Ovary (tissue), 7 donors: ENCODE measurements at regions not wholly inside any gene's neighbourhood (a gene's known extent, or its start where the extent isn't known, plus 50 kb on each side); places are given as distances from the start of the nearest gene placed in this dataset.

Experiments
- DNase-seq, 5 donors: peaks; one replicate each; pipeline ENCODE4 v3.0.0-alpha.2; 2019 to 2020
- H3K27ac ChIP-seq, 2 donors: fragments of 200-600 bp; one replicate each; pipeline versions ENCODE4 v1.5.1 to v1.8.0; 2019 to 2022
- H3K27me3 ChIP-seq: fragments of 200-600 bp; one replicate; pipeline ENCODE4 v1.8.0; 2022
- H3K36me3 ChIP-seq: fragments of 200-600 bp; sonication (generic); one replicate; pipeline ENCODE4 v1.5.1; 2019
- H3K4me1 ChIP-seq: one replicate; pipeline ENCODE4 v1.8.1; 2013; ENCODE audit warnings: mild to moderate bottlenecking, moderate library complexity; ENCODE audit not compliant: insufficient read depth
- H3K4me3 ChIP-seq: fragments of 200-600 bp; sonication (generic); one replicate; pipeline ENCODE4 v1.5.1; 2017
- H3K9me3 ChIP-seq, 2 donors: fragments of 200-600 bp in 1 of 2; sonication (generic) in 1 of 2; one replicate each; pipeline versions ENCODE4 v1.5.1 to v1.8.1; 2013 to 2019; ENCODE audit warnings: mild to moderate bottlenecking in 1 of 2, moderate library complexity in 1 of 2
- EP300 ChIP-seq: sonication (generic); formaldehyde crosslinking; IDR thresholded peaks from one replicate; pipeline ENCODE4 v1.6.1; 2017; ENCODE audit warnings: antibody characterized with exemption
- POLR2A ChIP-seq: fragments of 450-650 bp; IDR thresholded peaks from one replicate; pipeline ENCODE4 v1.6.1; 2017; ENCODE audit warnings: antibody characterized with exemption, mild to moderate bottlenecking, moderate library complexity
- WGBS, 3 donors: extraction: QIAGEN DNeasy Blood & Tissue Kit in 1 of 3; methylation state at CpG; one replicate each; pipeline versions ENCODE4 v1.1.5 to v1.1.7; 2013 to 2017; 5-methylcytosine and 5-hydroxymethylcytosine counted together
- intact Hi-C, 4 donors: fragments of 100-400 bp; cut with DNase I; formaldehyde crosslinking; loops; one replicate each; pipeline versions ENCODE4 v1.11.0 to v1.15.1; 2022 to 2023
- TF ChIP-seq, protein P1 (sequence below), 3 donors: fragments of 450-650 bp in 2 of 3; fragments of 200-600 bp in 1 of 3; IDR thresholded peaks; one replicate each; pipeline versions ENCODE4 v1.5.1 to v1.8.0; 2016 to 2022; ENCODE audit warnings: antibody characterized with exemption in 3 of 3, mild to moderate bottlenecking in 1 of 3
- donor health status: DM: no; HTN: no; CAD: no; lungs with moderate emphysema.
- donor health status: DM: no; HTN: no; CAD: no.
- donor health status: Bipolar disorder and iron deficiency.
- donor health status: DM: no; HTN: no; CAD: no.
- donor health status: DM: yes; HTN: yes; CAD: no.

GRCh38 chr6:120994573-120994967 lies 339.7 kb downstream of the TBC1D32 start:
- H3K27ac ChIP-seq = no peak overlapping the region
- no peak overlapping the region for H3K4me3 ChIP-seq
- H3K4me1 ChIP-seq = no peaks in the 10 kb centered on the region
- TF ChIP-seq EP300 (no peak), POLR2A (no peak)
- TF ChIP-seq, protein P1, sequence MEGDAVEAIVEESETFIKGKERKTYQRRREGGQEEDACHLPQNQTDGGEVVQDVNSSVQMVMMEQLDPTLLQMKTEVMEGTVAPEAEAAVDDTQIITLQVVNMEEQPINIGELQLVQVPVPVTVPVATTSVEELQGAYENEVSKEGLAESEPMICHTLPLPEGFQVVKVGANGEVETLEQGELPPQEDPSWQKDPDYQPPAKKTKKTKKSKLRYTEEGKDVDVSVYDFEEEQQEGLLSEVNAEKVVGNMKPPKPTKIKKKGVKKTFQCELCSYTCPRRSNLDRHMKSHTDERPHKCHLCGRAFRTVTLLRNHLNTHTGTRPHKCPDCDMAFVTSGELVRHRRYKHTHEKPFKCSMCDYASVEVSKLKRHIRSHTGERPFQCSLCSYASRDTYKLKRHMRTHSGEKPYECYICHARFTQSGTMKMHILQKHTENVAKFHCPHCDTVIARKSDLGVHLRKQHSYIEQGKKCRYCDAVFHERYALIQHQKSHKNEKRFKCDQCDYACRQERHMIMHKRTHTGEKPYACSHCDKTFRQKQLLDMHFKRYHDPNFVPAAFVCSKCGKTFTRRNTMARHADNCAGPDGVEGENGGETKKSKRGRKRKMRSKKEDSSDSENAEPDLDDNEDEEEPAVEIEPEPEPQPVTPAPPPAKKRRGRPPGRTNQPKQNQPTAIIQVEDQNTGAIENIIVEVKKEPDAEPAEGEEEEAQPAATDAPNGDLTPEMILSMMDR (IDR thresholded peaks at IDR 0.05) = no peak
- 63 to 78% (median 65%) methylated on average over 4 of the region's 4 CpGs for WGBS, 3 donors
- H3K27me3 ChIP-seq = no peaks in the 10 kb centered on the region
- DNase-seq = no peak
- no peaks in the 10 kb centered on the region for H3K36me3 ChIP-seq
- intact Hi-C loops = no loop called here
- no peaks in the 10 kb centered on the region for H3K9me3 ChIP-seq

DNA sequence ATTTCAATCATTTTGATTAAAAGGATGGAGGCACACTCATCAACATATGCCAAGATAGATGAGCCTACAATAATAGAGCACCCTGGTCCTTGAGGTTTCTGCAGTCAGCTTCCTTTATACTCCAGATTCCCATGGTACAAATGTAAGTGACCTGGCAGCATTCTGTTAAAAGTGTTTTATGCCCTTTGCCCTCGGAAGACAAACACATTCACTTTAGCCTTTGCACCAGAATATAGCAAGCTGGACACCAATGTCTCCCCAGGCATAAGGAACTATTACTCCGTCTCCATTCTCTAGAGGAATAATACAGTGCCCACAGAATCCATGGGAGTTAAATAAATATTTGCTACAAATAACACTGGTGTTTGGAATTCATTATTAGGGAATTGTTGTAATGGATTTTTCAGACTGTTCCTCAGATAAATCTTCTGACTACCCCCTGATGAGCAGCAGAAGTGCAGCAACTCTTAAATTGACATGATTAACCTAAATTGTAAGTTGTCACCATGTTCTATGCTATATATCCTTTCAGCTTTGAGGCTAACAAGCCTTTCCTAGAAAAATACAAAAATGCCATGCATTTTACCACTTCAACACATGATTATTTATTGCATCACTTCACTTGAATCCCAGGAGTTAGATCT lies 340.2 kb downstream of the TBC1D32 start:
- no peak overlapping the region for H3K27ac ChIP-seq
- DNase-seq = no peak
- TF ChIP-seq, protein P1 (IDR thresholded peaks at IDR 0.05) = no peak
- TF ChIP-seq EP300 (no peak), POLR2A (no peak)
- no peaks in the 10 kb centered on the region for H3K36me3 ChIP-seq
- no peaks in the 10 kb centered on the region for H3K4me1 ChIP-seq
- no peak overlapping the region for H3K4me3 ChIP-seq
- WGBS, 3 donors = 73 to 78% (median 75%) methylated on average over 2 of the region's 2 CpGs
- intact Hi-C loops = no loop called here
- no peaks in the 10 kb centered on the region for H3K27me3 ChIP-seq
- no peaks in the 10 kb centered on the region for H3K9me3 ChIP-seq

DNA sequence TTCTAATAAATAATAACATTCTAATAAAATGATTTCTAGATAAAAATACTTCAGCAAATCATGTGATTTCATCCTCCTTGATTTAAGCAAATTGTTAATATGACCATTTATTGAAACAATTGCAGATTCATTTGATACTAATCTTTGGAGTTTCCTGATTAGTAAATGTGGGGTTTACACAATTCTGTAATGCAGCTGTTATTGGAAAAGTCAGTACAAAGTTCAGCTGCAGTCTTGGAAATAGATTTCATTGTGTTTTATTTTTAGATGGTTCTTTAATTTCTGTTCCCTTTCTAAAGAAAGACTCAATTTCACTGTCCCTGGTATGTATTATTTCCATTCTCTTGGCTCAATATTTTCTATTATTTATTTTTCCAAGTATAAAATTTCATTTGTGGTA lies 342.0 kb downstream of the TBC1D32 start:
- H3K27me3 ChIP-seq = no peaks in the 10 kb centered on the region
- H3K9me3 ChIP-seq = no peaks in the 10 kb centered on the region
- H3K4me3 ChIP-seq = no peak overlapping the region
- H3K27ac ChIP-seq = no peak overlapping the region
- intact Hi-C loops = no loop called here
- TF ChIP-seq, protein P1 (IDR thresholded peaks at IDR 0.05) = no peak
- no peak for TF ChIP-seq POLR2A
- TF ChIP-seq EP300 = no peak
- no peaks in the 10 kb centered on the region for H3K4me1 ChIP-seq
- DNase-seq = no peak
- H3K36me3 ChIP-seq = no peaks in the 10 kb centered on the region

DNA sequence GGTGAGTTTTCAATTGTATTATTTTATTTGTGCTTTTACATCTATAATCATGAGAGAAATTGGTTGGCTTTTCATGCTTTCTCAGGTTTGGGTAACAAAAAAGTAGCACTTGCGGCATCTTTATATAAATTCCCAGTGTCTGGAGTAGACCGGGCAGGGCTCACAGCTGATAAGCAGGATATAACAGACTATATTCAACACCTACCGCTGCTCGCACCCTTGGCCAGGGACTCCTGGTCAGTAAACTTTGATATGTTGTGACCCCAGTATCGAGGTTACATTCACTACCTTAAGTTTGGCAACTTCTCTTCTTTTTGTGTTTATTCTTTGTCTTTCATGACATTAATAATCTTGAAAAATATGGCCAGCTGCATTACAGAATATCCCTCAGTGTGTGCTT lies 343.4 kb downstream of the TBC1D32 start:
- TF ChIP-seq POLR2A (no peak), EP300 (no peak)
- TF ChIP-seq, protein P1 (IDR thresholded peaks at IDR 0.05) = no peak
- Histone ChIP-seq H3K27ac (no peak overlapping the region), H3K9me3 (no peaks in the 10 kb centered on the region), H3K4me3 (no peak overlapping the region), H3K27me3 (no peaks in the 10 kb centered on the region), H3K4me1 (no peaks in the 10 kb centered on the region), H3K36me3 (no peaks in the 10 kb centered on the region)
- no peak for DNase-seq
- 81 to 87% (median 82%) methylated on average over 5 of the region's 5 CpGs for WGBS, 3 donors
- intact Hi-C loops = no loop called here
